ELR (cell line): ENCODE measurements at regions not wholly inside any gene's neighbourhood (a gene's known extent, or its start where the extent isn't known, plus 50 kb on each side); places are given as distances from the start of the nearest gene placed in this dataset.

ENCODE experiments used
- DNase-seq: peaks from one replicate; pipeline ENCODE4 v3.0.0-alpha.2; 2015; ENCODE audit warnings: low read depth

- peak; percentile 55 for DNase-seq
Measured at GRCh38 chr5:92505145-92505544, 1075.9 kb downstream of the NR2F1-AS1 start.

- peak; percentile 17 for DNase-seq
Measured at GRCh38 chr5:92504346-92504745, 1076.7 kb downstream of the NR2F1-AS1 start.

GRCh38 chr5:92500752-92501151 lies 1080.3 kb downstream of the NR2F1-AS1 start:
- no peak for DNase-seq

- DNase-seq, result no peak
Measured at GRCh38 chr5:92496545-92496944, 1084.5 kb downstream of the NR2F1-AS1 start.

- no peak for DNase-seq
Measured at GRCh38 chr5:92494508-92494907, 1086.5 kb downstream of the NR2F1-AS1 start.

- DNase-seq, result no peak
Measured at GRCh38 chr5:92492908-92493307, 1088.1 kb downstream of the NR2F1-AS1 start.

GRCh38 chr5:92484484-92484883 lies 1096.5 kb downstream of the NR2F1-AS1 start:
- no peak for DNase-seq

GRCh38 chr5:92472981-92473566 lies 1090.0 kb upstream of the ARRDC3 start:
- DNase-seq, result no peak

- DNase-seq, result no peak
Measured at GRCh38 chr5:92471861-92472260, 1088.7 kb upstream of the ARRDC3 start.

- no peak for DNase-seq
Measured at GRCh38 chr5:92470770-92471169, 1087.7 kb upstream of the ARRDC3 start.

GRCh38 chr5:92468295-92468694 lies 1085.2 kb upstream of the ARRDC3 start:
- no peak for DNase-seq

GRCh38 chr5:92467695-92468094 lies 1084.6 kb upstream of the ARRDC3 start:
- DNase-seq, result no peak

GRCh38 chr5:92460505-92460904 lies 1077.4 kb upstream of the ARRDC3 start:
- DNase-seq, result no peak

- no peak for DNase-seq
Measured at GRCh38 chr5:92459654-92460053, 1076.5 kb upstream of the ARRDC3 start.

- no peak for DNase-seq
Measured at GRCh38 chr5:92455011-92455410, 1071.9 kb upstream of the ARRDC3 start.

- no peak for DNase-seq
Measured at GRCh38 chr5:92444888-92445287, 1061.8 kb upstream of the ARRDC3 start.

GRCh38 chr5:92435781-92436180 lies 1052.7 kb upstream of the ARRDC3 start:
- no peak for DNase-seq

GRCh38 chr5:92429646-92430045 lies 1046.5 kb upstream of the ARRDC3 start:
- no peak for DNase-seq

GRCh38 chr5:92428415-92428814 lies 1045.3 kb upstream of the ARRDC3 start:
- no peak for DNase-seq

GRCh38 chr5:92424785-92425426 lies 1041.8 kb upstream of the ARRDC3 start:
- no peak for DNase-seq

GRCh38 chr5:92421942-92422341 lies 1038.8 kb upstream of the ARRDC3 start:
- peak; percentile 31 for DNase-seq

GRCh38 chr5:92421196-92421595 lies 1038.1 kb upstream of the ARRDC3 start:
- DNase-seq, result no peak

- DNase-seq, result no peak
Measured at GRCh38 chr5:92419261-92419660, 1036.1 kb upstream of the ARRDC3 start.

GRCh38 chr5:92418341-92418740 lies 1035.2 kb upstream of the ARRDC3 start:
- DNase-seq, result no peak
